ENCODE measurements at regions not wholly inside any gene's neighbourhood (a gene's known extent, or its start where the extent isn't known, plus 50 kb on each side); places are given as distances from the start of the nearest gene placed in this dataset.
"Not testable (repeated sequence)": the region's sequence is repeated elsewhere in the genome, so short reads cannot be mapped to it uniquely, and the experiment has no call there.

GRCh38 chr13:58341318-58341717 lies 709.8 kb downstream of the PCDH17 start:
- no peak overlapping the region for H3K4me3 ChIP-seq (replicated peaks; ENCODE audit: low read depth, low read length)
- no peak for TF ChIP-seq CTCF (IDR thresholded peaks at IDR 0.05; ENCODE audit: insufficient read depth, low read length, poor library complexity, severe bottlenecking)
- no peaks in the 10 kb centered on the region for H3K36me3 ChIP-seq (ENCODE audit: control insufficient read depth, insufficient read depth, low read length)
- DNase-seq (ENCODE audit: extremely low read depth, insufficient read length): no peak
- no peaks in the 10 kb centered on the region for H3K27me3 ChIP-seq (replicated peaks; ENCODE audit: control insufficient read depth, insufficient read depth, low read length)

GRCh38 chr13:58343076-58343475 lies 711.5 kb downstream of the PCDH17 start:
- no peak for DNase-seq (ENCODE audit: extremely low read depth, insufficient read length)
- no peaks in the 10 kb centered on the region for H3K36me3 ChIP-seq (ENCODE audit: control insufficient read depth, insufficient read depth, low read length)
- no peak overlapping the region for H3K4me3 ChIP-seq (replicated peaks; ENCODE audit: low read depth, low read length)
- no peak for TF ChIP-seq CTCF (IDR thresholded peaks at IDR 0.05; ENCODE audit: insufficient read depth, low read length, poor library complexity, severe bottlenecking)
- H3K27me3 ChIP-seq (replicated peaks; ENCODE audit: control insufficient read depth, insufficient read depth, low read length): no peaks in the 10 kb centered on the region

- not testable (repeated sequence) for H3K27me3 ChIP-seq (replicated peaks; ENCODE audit: control insufficient read depth, insufficient read depth, low read length); H3K4me3 ChIP-seq (replicated peaks; ENCODE audit: low read depth, low read length); DNase-seq (ENCODE audit: extremely low read depth, insufficient read length); H3K36me3 ChIP-seq (ENCODE audit: control insufficient read depth, insufficient read depth, low read length)
These were observed 720.6 kb downstream of the PCDH17 start for GRCh38 chr13:58352100-58352499.

- no peak overlapping the region for H3K4me3 ChIP-seq (replicated peaks; ENCODE audit: low read depth, low read length)
- TF ChIP-seq CTCF (IDR thresholded peaks at IDR 0.05; ENCODE audit: insufficient read depth, low read length, poor library complexity, severe bottlenecking): no peak
- H3K27me3 ChIP-seq (replicated peaks; ENCODE audit: control insufficient read depth, insufficient read depth, low read length): no peaks in the 10 kb centered on the region
- H3K36me3 ChIP-seq (ENCODE audit: control insufficient read depth, insufficient read depth, low read length): no peaks in the 10 kb centered on the region
- no peak for DNase-seq (ENCODE audit: extremely low read depth, insufficient read length)
These were observed 738.4 kb downstream of the PCDH17 start for GRCh38 chr13:58369936-58370335.

GRCh38 chr13:58376349-58376748 lies 744.8 kb downstream of the PCDH17 start:
- no peak overlapping the region for H3K4me3 ChIP-seq (replicated peaks; ENCODE audit: low read depth, low read length)
- H3K27me3 ChIP-seq (replicated peaks; ENCODE audit: control insufficient read depth, insufficient read depth, low read length): no peaks in the 10 kb centered on the region
- H3K36me3 ChIP-seq (ENCODE audit: control insufficient read depth, insufficient read depth, low read length): no peaks in the 10 kb centered on the region
- DNase-seq (ENCODE audit: extremely low read depth, insufficient read length): no peak
- TF ChIP-seq CTCF (IDR thresholded peaks at IDR 0.05; ENCODE audit: insufficient read depth, low read length, poor library complexity, severe bottlenecking): no peak

- no peaks in the 10 kb centered on the region for H3K27me3 ChIP-seq (replicated peaks; ENCODE audit: control insufficient read depth, insufficient read depth, low read length)
- no peak overlapping the region for H3K4me3 ChIP-seq (replicated peaks; ENCODE audit: low read depth, low read length)
- no peaks in the 10 kb centered on the region for H3K36me3 ChIP-seq (ENCODE audit: control insufficient read depth, insufficient read depth, low read length)
- no peak for DNase-seq (ENCODE audit: extremely low read depth, insufficient read length)
- no peak for TF ChIP-seq CTCF (IDR thresholded peaks at IDR 0.05; ENCODE audit: insufficient read depth, low read length, poor library complexity, severe bottlenecking)
These were observed 745.2 kb downstream of the PCDH17 start for GRCh38 chr13:58376775-58377174.

Measured in GM06990 (cell line).